ACHN (cell line): ENCODE measurements at regions not wholly inside any gene's neighbourhood (a gene's known extent, or its start where the extent isn't known, plus 50 kb on each side); places are given as distances from the start of the nearest gene placed in this dataset.
"Not testable (repeated sequence)": the region's sequence is repeated elsewhere in the genome, so short reads cannot be mapped to it uniquely, and the experiment has no call there.

ENCODE experiments used
- DNase-seq: peaks from one replicate; pipeline ENCODE4 v3.0.0-alpha.2; 2015
- in situ Hi-C: cut with HindIII; loops from 2 replicates; pipeline ENCODE4 v1.10.0; 2017; ENCODE audit warnings: low sequenced_read_pairs, low pct_ligation_motif_present, low pct_unique_long_range_greater_than_20kb

DNA sequence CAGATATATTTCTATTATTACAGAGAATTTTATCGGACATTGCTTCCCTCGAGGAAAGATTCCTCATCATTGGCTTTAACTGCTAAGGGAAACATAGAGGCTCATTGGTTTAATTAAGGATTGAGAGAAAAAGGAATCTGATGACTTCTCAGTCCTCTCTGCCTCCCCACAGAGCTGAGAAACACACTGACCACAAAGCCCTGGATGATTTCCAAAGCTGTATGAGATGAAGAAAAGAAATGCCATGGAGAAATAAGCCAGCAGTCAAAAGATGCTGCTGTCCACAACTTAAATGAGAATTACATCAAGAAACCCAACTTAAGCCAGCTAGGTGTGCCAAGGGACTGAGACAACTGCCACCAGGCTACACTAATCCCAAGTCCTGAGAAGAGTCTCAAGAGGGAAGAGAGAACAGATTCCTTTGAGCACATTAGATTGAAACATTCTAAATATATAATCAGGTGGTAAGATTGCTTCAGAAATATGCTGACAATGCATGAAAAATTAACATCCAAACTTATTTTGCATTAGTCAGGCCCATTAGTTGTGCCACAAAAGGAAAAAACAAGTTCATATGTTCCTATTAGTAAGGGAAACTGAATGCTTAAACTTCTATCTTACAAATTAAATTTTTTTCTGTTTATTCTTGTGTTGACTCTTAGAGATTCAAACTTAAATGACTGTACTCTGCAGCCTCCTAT is 308.1 kb upstream of the CYRIA start:
- in situ Hi-C loops: no loop called here
- no peak for DNase-seq

DNA sequence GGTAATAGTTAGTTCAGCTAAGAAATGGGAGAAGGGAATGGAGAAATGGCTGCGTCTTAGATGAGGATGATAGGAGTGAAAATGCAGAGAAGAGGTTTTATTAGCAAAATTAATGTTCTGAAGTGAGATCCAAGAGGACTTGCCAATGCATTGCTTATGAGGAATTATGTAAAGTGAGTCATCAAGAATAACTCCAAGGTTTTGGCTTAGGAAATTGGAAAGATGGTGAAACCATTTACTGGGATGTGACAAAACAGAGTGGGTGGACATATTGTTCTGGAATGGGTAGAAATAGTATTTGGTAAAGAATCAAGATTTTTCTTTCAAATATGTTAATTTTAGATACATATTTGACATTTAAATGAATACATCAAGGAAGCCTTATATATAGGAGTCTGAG is 306.6 kb upstream of the CYRIA start:
- in situ Hi-C loops: no loop called here
- no peak for DNase-seq

DNA sequence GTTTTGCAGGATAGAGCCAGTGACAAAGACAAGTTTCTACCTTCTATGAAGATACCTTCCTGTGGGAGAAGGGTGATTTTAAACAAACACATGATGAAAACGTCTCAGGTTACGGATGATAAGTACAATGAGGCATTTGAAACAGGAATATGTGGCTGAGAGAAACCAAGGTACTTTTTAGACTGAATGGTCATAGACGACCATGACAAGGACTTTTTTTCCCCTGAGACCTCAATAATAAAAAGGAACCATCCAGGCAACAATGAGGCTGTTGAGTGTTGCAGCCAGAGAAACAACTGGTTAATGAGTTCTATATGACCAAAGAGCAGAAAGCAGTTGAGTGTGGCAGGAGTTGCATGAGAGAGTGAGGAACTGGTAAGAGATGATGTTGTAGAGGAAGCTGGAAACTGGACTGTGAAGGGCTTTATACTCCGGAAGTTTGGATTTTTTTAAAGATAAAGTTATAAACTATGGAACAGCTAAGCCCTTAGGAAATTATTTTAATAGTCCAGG is 306.1 kb upstream of the CYRIA start:
- DNase-seq: no peak
- in situ Hi-C loops: no loop called here

DNA sequence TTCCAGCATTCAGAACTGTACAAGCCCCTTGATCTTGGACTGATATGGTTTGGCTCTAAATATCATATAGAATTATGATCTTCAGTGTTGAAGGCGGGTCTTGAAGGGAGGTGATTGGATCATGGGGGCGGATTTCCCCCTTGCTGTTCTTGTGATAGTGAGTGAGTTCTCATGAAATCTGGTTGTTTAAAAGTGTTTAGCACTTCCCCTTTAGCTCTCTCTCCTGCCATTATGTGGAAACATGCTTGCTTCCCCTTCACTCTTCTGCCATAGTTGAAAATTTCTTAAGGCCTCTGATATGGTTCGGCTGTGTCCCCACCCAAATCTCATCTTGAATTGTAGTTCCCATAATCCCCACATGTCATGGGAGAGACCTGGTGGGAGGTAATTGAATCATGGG is 305.3 kb upstream of the CYRIA start:
- in situ Hi-C loops, DNase-seq: not testable (repeated sequence)

DNA sequence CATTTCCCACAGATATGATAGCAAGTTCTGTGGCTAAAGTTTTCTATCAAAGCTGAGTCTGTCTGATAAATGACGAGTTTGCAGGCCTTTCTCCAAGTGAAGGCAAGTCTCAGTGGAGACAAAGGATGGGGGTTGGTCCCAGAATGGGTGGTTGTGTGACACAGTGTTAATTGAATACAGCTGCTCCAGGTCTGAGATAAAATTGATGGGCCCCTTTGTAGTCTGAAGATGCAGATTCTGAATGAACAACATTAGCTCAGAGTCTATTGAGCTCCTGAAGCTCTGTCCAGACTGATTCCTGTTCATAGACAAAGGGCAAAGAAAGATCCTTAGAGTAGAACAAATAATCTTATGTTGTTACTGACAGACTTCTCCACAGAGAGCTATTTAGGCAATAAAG is 296.9 kb upstream of the CYRIA start:
- no peak for DNase-seq
- in situ Hi-C loops: no loop called here

DNA sequence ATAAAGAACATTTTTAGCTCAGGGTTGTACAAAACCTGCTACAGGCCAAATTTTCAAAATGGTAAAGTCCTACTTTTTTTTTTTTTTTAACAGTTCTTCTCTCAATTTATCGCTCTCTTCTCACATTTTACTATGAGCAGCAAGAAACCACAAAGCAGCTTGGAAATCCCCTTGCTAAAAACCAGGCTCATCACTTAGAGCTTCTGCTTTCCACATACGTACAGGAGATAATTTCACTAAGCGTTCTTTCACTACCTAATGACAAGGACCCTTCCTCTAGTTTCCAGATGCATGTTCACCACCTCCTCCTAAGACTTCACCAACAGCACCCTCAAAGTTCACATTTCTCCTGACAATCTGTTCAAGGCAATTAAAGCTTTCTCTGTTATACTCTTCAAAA is 294.9 kb upstream of the CYRIA start:
- DNase-seq: no peak
- in situ Hi-C loops: no loop called here

DNA sequence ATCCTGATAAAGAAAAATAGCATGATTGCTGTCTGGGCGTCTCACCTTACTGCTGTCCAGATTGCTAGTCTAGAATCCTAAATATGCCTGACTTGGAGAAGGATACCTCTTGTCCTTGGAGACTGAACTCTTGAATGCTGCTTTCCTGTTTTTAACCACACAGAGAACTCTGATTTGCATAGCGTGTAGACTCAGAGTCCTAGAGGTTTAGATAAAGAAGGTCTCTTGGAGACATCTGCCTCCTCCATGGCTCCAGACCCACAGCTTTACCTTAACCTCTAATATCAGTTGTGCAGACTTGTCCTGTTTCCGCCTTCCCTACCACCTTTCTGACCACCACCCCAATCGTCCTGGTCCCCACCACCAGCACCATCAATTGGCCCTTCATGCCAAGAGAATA is 292.6 kb upstream of the CYRIA start:
- in situ Hi-C loops: no loop called here
- no peak for DNase-seq

DNA sequence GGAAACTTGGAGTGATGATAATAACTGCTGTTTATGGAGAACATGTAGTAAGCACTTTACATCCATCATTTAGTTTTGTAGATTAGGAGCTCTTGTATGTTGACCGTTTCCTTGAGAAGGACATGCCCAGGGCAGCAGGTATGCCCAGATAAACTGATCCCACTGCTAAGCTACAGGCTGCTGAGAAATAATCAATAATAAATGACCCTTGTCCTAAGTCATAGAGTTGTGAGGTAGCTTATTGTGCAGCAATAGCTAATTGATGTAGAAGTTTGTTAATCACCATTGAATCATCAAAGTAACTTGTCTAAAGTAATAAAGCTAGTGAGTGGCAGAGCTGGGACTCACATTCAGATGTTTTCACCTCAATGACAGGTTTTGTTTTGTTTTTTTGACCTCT is 287.2 kb upstream of the CYRIA start:
- in situ Hi-C loops: no loop called here
- no peak for DNase-seq

DNA sequence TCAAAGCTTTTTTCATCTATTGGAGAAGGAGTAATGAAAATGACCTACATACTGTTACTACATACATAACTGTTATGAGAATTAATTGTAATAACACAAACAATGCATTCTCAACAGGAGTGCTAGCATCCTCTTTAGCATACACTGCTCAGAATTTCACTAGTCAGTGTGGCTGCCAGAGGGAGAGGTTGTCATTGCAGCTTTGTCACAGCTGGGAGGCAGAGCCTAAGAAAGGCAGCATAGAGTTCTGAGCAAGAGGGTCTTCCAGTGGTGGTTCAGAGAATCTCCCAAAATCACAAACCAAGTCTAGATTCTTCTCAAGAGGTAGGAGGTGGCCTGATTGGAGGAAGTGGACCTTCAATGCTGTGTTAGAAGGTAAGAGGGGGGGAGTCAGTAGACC is 286.7 kb upstream of the CYRIA start:
- no peak for DNase-seq
- in situ Hi-C loops: no loop called here

DNA sequence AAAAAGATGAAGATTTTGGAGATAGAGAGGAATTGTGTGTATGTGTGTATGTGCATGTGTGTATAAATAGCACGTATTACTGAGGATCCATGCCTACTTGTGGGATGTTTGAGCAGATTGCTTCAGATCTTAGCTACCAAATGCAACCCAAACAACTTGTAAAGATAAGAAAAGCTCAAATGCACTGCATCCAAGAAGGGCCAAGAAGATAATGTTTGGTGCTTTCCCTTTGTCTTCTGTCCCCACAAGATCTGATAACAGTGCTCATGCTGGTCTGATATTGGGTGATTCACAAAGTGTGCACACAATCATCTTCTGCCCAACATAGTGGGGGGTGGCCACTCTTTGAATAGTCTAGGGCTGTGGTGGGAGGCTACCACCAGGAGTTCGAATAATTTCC is 284.8 kb upstream of the CYRIA start:
- in situ Hi-C loops: no loop called here
- DNase-seq: no peak

DNA sequence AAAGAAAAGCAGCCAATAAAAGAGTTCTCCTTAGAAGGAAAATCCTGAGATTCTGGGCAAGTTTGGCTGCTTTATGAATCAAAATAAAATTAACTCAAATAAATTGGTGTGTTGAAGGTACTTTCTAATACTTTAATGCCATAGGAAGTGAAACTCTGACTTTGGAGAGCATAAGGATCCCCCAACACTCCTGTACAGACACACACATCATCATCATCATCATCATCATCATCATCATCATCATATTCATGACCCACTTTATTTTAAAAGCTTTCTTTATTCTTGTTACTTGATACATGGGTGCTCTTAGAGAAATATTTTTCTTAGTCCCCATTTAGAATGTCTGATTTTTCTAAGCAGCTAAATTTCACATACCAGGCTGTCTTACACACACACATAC is 283.1 kb upstream of the CYRIA start:
- in situ Hi-C loops: no loop called here
- DNase-seq: no peak

DNA sequence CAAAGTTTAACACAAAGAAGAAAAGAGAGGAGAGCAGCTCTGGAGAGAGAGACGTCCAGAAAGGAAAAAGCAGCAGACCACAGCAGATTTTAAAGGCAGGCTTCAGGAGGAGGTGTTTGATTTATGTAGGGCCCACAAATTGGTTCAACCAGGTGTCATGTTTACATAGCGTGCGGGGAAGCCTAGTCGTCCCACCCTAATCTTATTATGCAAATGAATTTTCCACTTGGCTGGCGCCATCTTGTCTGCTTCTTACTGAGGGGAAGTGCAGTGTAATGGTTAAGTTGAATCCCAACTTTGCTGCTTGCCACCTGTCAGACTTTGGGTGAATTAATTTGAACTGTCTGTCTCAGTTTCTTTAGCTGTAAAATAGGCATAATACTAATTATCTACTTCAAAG is 282.4 kb upstream of the CYRIA start:
- DNase-seq: no peak
- in situ Hi-C loops: no loop called here

DNA sequence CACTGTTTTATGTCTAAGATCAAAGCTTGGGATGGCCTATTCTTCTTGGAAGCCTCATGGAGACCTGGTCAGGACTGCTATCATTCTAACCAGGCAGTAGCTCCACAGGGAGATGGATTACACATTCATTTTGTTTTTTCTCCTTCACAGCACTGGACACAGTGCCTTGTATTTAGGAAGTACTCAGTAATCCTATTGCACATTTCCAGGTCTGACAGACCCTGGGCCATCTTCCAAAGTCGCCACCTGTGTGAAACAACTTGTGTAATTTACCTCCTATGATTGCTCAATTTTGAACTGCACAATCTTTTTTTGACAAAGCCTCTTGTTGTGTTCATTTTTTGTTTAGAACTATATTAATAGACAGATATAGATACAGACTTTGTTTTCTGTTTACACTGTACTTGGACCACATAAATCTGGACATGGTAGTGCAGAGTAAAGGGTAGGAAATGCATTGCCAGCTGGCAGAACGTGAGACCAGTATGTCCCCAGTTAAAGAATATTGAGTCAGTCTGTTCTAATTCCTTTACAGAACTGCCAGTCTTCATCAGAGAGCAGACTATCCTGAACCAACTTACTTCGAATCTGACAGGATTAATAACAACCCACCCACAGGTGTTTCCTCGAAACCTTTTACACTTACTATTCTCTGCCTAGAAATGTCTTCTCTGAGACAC is 277.8 kb upstream of the CYRIA start:
- no peak for DNase-seq
- in situ Hi-C loops: no loop called here

DNA sequence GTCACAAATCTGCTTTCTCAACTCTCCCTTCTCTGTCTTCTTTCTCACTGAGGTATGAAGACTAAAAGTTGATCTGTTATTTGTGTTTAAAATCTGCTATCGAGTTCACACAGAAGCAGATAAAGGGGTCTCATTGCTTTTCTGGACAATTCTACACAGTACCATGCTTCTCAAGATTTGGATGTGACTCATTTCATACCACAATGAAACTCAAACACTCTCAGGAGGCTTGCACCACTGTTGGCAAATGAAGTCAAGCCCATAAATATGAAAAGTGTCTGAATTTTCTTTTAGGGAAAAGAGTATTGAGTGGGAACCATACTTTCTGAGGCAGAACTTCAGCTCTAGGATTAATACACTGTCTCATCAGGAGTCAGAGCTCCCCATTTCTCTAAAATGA is 274.6 kb upstream of the CYRIA start:
- DNase-seq: no peak
- in situ Hi-C loops: no loop called here

DNA sequence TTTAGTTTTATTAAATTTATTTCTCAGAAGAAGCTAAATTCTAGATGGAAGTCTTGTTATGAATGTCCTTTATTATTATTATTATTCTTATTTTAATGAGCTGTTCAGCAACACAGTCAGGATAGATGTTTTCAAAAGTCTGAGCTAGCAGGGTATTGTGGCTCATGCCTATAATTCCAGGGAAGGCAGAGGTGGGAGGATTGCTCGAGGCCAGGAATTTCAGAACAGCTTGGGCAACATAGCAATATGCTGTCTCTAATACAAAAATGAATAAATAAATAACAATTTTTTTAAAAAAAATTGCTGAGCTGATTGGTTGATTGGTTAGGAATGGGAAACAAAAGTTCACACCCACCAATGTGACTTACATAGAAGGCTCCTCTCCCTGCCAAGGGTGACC is 274.1 kb upstream of the CYRIA start:
- in situ Hi-C loops: no loop called here

DNA sequence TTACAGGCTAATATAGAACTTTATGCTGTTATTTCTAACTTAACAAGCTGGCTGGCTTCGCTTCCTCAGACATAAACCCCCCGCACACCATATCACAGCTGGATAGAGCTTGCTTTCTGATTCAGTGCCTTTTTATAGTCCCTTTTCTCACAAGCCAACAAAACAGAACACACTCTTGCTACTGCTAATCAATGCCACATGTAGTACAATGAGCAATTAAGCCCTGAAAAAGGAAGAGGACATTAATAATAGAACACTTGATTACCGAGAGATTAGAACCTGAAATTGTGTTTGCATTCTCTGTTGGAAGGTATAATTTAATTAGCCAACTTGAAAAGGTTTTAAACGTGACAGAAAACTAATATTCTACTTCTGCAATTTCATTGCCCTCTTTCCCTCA is 267.7 kb upstream of the CYRIA start:
- in situ Hi-C loops: no loop called here

More for the DNA sequence above, 274.1 kb upstream of the CYRIA start:
- no peak for DNase-seq

DNA sequence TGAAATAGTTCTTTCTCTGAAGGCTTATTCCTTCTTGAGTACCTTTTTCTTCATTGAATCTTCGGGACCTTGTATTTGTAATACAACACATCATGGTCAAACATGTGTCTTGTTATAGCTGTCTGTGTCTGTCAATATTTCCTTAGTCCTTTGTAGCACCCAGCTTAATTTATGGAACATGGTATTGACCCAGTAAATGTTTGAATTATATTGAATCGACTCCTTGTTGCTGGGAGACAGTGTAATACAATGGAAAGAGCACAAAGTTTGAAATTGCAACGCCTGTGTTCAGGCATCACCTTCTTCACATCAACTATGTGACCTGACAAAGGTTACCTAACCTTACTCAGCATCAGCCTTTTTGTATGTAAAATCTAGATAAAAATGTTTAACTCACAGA is 267.2 kb upstream of the CYRIA start:
- DNase-seq: no peak
- in situ Hi-C loops: no loop called here

More for the DNA sequence above, 267.7 kb upstream of the CYRIA start:
- no peak for DNase-seq

DNA sequence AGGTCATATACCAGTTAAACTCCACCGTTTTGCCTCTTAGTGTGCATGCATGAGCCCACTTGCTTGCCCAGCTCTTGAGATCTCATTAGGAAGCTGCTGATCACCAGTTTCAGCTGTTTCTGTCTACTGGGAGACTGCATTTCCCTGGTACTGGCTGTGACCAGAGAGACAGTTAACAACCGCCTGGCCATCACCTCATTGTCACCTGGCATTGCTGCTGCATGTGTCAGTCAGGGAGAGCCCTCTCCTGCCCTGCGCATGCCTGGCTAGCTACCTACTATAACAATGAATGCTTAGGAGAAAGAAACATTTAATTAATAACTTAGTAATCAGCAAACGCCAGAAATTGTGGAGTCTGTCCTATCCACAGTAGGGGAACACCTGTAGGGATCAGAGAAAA is 265.8 kb upstream of the CYRIA start:
- DNase-seq: no peak
- in situ Hi-C loops: no loop called here

DNA sequence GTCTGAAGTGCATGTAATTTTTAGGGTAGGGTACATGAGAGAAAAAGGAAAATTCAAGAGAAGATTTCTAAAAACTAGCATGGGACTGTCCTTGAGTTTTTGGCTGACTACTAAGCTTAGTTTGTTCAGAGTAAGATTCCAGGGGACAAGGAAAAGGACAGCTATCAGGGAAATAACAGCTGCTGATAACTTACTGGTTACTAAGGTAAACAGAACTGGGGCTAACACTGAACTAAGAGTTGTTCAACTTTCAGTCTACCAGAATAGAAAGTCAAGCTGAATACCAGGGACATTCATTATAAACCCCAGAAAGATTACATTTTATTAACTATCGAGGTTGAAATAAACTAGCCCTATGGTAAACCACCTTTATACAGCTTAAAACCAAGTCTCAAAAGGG is 261.8 kb upstream of the CYRIA start:
- in situ Hi-C loops: no loop called here
- no peak for DNase-seq

DNA sequence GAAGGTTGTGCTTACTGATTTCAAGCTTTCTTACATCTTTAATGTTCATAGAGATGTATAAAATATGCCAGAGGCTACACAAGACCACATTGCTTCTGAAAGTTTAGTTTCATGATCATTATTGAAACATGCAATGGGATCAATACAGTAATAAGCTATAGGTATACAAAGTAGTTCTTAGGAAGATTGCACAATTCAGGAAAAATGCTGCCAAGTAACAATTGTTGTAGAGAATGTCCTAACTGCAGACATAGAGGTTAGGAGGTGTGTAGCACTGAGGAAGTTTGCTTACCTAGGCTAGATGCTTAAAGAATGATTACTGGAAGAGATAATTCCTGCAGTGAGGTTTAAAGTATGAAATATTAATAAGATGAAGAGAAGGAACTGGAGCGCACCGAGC is 259.5 kb upstream of the CYRIA start:
- no peak for DNase-seq
- in situ Hi-C loops: no loop called here
